ENCODE measurements at regions not wholly inside any gene's neighbourhood (a gene's known extent, or its start where the extent isn't known, plus 50 kb on each side); places are given as distances from the start of the nearest gene placed in this dataset.

DNA sequence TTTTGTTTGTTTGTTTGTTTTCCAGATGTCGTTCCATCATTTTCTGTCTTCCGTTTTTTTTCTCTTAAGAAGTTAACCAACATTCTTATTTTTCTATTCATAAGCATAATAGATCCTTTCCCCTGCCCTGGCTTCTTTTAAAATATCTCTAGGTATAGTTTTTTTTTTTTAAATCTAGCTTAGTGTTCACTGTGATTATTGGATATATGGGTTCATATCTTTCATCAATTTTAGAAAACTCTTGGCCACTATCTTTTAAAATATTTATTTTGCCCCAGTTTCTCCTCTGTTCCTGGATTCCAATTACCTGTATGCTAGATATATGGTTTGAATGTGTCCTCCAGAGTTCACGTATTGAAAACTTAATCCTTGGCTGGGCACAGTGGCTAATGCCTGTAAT, 59.6 kb downstream of the GSX2 start:
- no peak for TF ChIP-seq EZH2phosphoT487 (IDR thresholded peaks at IDR 0.05)
- no peak for TF ChIP-seq EZH2 (IDR thresholded peaks at IDR 0.05)
- Mint-ChIP-seq H3K36me3 (no peaks in the 10 kb centered on the region), H3K4me1 (no peaks in the 10 kb centered on the region), H3K4me3 (no peak overlapping the region), H3K27me3 (ENCODE audit: insufficient read depth, low read depth) (no peaks in the 10 kb centered on the region), H3K27ac (no peak overlapping the region), H3K9me3 (peaks cover 3% of the 10 kb centered on the region)
- Histone ChIP-seq H3K4me1 (no peaks in the 10 kb centered on the region), H3K27me3 (no peaks in the 10 kb centered on the region), H3K9ac (no peak overlapping the region), H3K9me3 (ENCODE audit: low read depth) (no peaks in the 10 kb centered on the region), H3K4me2 (no peak overlapping the region), H3K36me3 (no peaks in the 10 kb centered on the region), H3K4me3 (no peak overlapping the region), H3K79me2 (ENCODE audit: low read depth) (no peaks in the 10 kb centered on the region), H3F3A (ENCODE audit: low read depth) (no peaks in the 10 kb centered on the region), H2AFZ (replicated peaks) (no peak overlapping the region), H4K20me1 (ENCODE audit: low read depth) (no peaks in the 10 kb centered on the region), H3K27ac (no peak overlapping the region)
- DNase-seq (ENCODE audit: low spot score) = no peak

DNA sequence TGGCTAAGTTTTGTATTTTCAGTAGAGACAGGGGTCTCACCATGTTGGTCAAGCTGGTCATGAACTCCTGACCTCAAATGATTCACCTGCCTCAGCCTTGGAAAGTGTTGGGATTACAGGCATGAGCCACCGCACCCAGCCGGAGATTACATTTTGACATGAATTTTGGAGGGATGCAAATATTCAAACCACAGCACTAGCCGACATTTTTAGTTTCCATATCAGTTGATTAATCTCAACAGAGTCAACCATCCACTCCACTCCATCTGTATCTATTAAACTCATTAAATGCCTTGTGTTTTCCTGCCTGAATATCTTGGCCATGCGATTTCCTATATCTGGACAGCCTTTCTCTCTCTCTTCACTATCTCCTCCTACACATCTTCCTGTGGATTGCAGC, 64.1 kb upstream of the PDGFRA start:
- Mint-ChIP-seq H3K27me3 (ENCODE audit: insufficient read depth, low read depth) (no peaks in the 10 kb centered on the region), H3K4me1 (no peaks in the 10 kb centered on the region), H3K27ac (no peak overlapping the region), H3K36me3 (no peaks in the 10 kb centered on the region), H3K9me3 (no peaks in the 10 kb centered on the region), H3K4me3 (no peak overlapping the region)
- Histone ChIP-seq H3K4me1 (no peaks in the 10 kb centered on the region), H3K36me3 (no peaks in the 10 kb centered on the region), H3K79me2 (ENCODE audit: low read depth) (no peaks in the 10 kb centered on the region), H3K27me3 (no peaks in the 10 kb centered on the region), H3F3A (ENCODE audit: low read depth) (no peaks in the 10 kb centered on the region), H3K4me2 (no peak overlapping the region), H3K27ac (no peak overlapping the region), H2AFZ (replicated peaks) (no peak overlapping the region), H4K20me1 (ENCODE audit: low read depth) (no peaks in the 10 kb centered on the region), H3K9me3 (ENCODE audit: low read depth) (no peaks in the 10 kb centered on the region), H3K9ac (no peak overlapping the region), H3K4me3 (no peak overlapping the region)
- no peak for DNase-seq (ENCODE audit: low spot score)
- TF ChIP-seq, protein P1, sequence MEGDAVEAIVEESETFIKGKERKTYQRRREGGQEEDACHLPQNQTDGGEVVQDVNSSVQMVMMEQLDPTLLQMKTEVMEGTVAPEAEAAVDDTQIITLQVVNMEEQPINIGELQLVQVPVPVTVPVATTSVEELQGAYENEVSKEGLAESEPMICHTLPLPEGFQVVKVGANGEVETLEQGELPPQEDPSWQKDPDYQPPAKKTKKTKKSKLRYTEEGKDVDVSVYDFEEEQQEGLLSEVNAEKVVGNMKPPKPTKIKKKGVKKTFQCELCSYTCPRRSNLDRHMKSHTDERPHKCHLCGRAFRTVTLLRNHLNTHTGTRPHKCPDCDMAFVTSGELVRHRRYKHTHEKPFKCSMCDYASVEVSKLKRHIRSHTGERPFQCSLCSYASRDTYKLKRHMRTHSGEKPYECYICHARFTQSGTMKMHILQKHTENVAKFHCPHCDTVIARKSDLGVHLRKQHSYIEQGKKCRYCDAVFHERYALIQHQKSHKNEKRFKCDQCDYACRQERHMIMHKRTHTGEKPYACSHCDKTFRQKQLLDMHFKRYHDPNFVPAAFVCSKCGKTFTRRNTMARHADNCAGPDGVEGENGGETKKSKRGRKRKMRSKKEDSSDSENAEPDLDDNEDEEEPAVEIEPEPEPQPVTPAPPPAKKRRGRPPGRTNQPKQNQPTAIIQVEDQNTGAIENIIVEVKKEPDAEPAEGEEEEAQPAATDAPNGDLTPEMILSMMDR (IDR thresholded peaks at IDR 0.05) = no peak
- TF ChIP-seq EZH2 (IDR thresholded peaks at IDR 0.05) (no peak), EZH2phosphoT487 (IDR thresholded peaks at IDR 0.05) (no peak)

DNA sequence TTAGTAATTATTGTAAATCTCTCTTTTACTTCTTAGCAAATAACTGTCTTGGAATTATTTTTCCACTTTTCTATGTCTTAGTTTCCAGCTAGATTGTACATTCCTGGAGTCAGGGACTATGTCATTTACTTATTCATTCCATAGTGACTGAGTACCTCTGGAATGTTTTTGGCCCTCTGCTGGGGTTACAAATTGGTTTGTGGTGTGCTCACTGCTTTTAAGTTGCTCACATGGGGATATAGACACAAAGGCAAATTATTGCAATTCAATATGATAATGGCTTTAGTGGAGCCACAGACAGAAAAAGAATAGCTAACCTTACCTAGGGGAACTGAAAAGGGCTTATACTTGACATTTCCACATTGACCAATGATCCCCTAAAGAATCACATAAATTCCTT, 63.7 kb upstream of the PDGFRA start:
- no peak overlapping the region for H3K4me3 Mint-ChIP-seq
- H3K36me3 ChIP-seq = no peaks in the 10 kb centered on the region
- H3K27ac Mint-ChIP-seq = no peak overlapping the region

DNA sequence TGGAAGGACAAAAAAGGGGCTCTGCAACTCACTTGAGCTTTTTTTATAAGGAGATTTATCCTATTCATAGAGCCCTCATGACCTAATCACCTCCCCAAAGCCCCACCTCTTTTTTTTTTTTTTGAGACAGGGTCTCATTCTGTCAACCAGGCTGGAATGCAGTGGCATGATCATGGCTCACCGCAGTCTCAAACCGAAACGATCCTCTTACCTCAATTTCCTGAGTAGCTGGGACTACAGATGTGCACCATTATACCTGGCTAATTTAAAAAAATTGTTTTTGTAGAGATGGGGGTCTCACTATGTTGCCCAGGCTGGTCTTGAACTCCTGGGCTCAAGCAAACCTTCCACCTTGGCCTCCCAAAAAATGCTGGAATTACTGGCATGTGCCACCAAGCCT, 61.6 kb upstream of the PDGFRA start:
- Mint-ChIP-seq H3K4me3 (no peak overlapping the region), H3K4me1 (no peaks in the 10 kb centered on the region), H3K9me3 (no peaks in the 10 kb centered on the region), H3K27ac (no peak overlapping the region), H3K36me3 (no peaks in the 10 kb centered on the region), H3K27me3 (ENCODE audit: insufficient read depth, low read depth) (no peaks in the 10 kb centered on the region)
- Histone ChIP-seq H3F3A (ENCODE audit: low read depth) (no peaks in the 10 kb centered on the region), H3K9me3 (ENCODE audit: low read depth) (no peaks in the 10 kb centered on the region), H3K36me3 (no peaks in the 10 kb centered on the region), H3K27ac (no peak overlapping the region), H2AFZ (replicated peaks) (no peak overlapping the region), H3K4me2 (no peak overlapping the region), H3K79me2 (ENCODE audit: low read depth) (no peaks in the 10 kb centered on the region), H3K9ac (no peak overlapping the region), H3K27me3 (no peaks in the 10 kb centered on the region), H3K4me3 (no peak overlapping the region), H3K4me1 (no peaks in the 10 kb centered on the region), H4K20me1 (ENCODE audit: low read depth) (no peaks in the 10 kb centered on the region)
- TF ChIP-seq, protein P1 (IDR thresholded peaks at IDR 0.05) = no peak
- TF ChIP-seq EZH2phosphoT487 (IDR thresholded peaks at IDR 0.05) = no peak
- TF ChIP-seq EZH2 (IDR thresholded peaks at IDR 0.05) = no peak
- DNase-seq (ENCODE audit: low spot score) = no peak

More for the DNA sequence above, 63.7 kb upstream of the PDGFRA start:
- no peak for DNase-seq (ENCODE audit: low spot score)
- H3K79me2 ChIP-seq (ENCODE audit: low read depth) = no peaks in the 10 kb centered on the region
- no peaks in the 10 kb centered on the region for H3K4me1 ChIP-seq
- Mint-ChIP-seq H3K27me3 (ENCODE audit: insufficient read depth, low read depth) (no peaks in the 10 kb centered on the region), H3K36me3 (no peaks in the 10 kb centered on the region), H3K4me1 (no peaks in the 10 kb centered on the region), H3K9me3 (no peaks in the 10 kb centered on the region)
- H3K27ac ChIP-seq = no peak overlapping the region
- H3K4me2 ChIP-seq = no peak overlapping the region
- no peaks in the 10 kb centered on the region for H4K20me1 ChIP-seq (ENCODE audit: low read depth)
- no peaks in the 10 kb centered on the region for H3K9me3 ChIP-seq (ENCODE audit: low read depth)
- TF ChIP-seq EZH2 (IDR thresholded peaks at IDR 0.05) (no peak), EZH2phosphoT487 (IDR thresholded peaks at IDR 0.05) (no peak)
- TF ChIP-seq, protein P1 (IDR thresholded peaks at IDR 0.05) = no peak
- no peak overlapping the region for H2AFZ ChIP-seq (replicated peaks)
- no peaks in the 10 kb centered on the region for H3F3A ChIP-seq (ENCODE audit: low read depth)
- no peaks in the 10 kb centered on the region for H3K27me3 ChIP-seq
- no peak overlapping the region for H3K9ac ChIP-seq
- no peak overlapping the region for H3K4me3 ChIP-seq

Measured in neural progenitor cell (in vitro differentiated cells).